Inflammatory macrophage (primary cell): ENCODE measurements at regions not wholly inside any gene's neighbourhood (a gene's known extent, or its start where the extent isn't known, plus 50 kb on each side); places are given as distances from the start of the nearest gene placed in this dataset.
A peak's percentile ranks its signal among the peaks of the same experiment; 100 is the strongest.

Experiments
- DNase-seq, 2 donors: peaks; one replicate each; pipeline ENCODE4 v3.0.0-alpha.2; 2020 to 2022

DNA sequence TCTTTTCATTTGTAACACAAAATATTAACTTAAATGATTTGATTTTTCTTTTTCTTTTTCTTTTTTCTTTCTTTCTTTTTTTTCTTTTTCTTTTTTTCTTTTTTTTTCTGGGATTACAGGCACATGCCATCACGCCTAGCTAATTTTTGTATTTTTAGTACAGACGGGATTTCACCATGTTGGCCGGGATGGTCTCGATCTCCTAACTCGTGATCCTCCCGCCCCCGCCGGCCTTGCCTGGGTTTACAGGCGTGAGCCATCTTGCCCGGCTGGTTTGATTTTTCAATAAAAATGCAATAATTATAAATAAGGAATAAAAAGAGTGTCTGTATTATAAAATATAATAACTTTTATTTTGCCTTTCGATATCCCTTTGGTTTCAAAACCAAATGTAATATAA, 146.7 kb upstream of the RGS18 start:
- no peak for DNase-seq

DNA sequence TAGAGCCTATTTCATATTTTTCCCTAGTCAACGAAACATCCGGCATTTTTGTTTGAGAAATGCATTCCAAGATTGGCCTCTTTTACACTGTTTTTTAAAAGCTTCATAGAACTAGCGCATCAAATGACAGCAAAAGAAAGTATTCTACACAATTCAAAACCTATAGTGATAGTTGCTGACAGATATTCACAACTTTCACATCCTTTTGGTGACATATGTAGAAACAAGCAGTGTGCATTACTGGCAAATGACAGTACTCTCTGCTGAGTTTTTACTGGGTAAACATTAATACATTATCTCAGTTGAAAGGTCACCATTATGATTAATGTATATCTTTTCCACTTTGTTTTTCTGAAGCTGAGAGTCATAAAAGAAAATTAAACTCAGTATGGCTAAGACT, 135.4 kb upstream of the RGS18 start:
- no peak for DNase-seq

DNA sequence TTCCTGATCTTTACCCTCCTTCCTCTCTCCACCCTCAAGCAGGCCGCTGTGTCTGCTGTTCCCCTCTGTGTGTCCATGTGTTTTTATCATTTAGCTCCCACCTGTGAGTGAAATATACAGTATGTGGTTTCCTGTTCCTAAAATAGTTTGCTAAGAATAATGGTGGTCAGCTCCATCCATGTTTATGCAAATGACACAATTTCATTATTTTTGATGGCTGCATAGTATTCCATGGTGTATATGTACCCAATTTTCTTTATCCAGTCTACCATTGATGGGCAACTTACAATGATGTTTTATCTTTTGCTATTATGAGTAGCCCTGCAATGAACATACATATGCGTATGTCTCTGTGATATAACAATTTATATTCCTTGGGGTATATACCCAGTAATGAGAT, 133.4 kb upstream of the RGS18 start:
- no peak for DNase-seq

DNA sequence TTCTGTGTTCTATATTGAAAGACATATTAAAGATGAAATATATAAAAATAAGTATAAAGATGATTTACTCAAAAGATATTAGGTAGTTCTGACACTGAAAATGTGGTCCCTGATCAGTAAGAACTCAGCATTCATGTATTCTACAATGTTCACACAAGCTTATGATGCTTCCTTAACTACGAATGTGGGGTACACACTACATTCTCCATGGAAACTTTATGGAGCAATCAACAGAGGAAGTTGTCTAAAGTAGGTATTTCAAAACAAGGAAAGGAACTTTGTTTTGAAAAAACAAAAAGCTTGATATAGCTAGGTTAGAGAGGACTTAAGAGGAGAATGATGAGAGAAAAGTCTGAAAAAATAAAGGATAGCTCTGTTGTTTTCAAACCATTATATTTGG, 119.7 kb upstream of the RGS18 start:
- peak; percentile 39 to 80 for DNase-seq

DNA sequence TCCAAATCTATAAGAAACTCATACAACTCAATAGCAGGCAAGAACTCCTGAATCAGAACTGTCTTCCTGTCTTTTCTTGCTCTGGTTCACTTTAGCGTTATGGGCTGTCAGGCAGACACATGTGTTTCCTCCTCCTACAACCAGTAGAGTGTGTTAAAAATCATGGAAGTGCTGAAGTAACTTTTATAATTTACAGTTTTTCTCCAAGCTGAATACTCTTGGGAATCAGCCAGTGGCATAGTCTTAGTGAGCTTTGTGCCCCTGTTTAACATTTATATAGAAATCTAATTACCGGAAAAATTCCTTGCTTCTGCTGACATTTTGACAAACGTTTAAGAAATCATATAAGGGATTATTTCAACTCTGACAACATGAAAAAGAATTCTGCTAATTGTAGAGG, 113.1 kb upstream of the RGS18 start:
- no peak for DNase-seq

DNA sequence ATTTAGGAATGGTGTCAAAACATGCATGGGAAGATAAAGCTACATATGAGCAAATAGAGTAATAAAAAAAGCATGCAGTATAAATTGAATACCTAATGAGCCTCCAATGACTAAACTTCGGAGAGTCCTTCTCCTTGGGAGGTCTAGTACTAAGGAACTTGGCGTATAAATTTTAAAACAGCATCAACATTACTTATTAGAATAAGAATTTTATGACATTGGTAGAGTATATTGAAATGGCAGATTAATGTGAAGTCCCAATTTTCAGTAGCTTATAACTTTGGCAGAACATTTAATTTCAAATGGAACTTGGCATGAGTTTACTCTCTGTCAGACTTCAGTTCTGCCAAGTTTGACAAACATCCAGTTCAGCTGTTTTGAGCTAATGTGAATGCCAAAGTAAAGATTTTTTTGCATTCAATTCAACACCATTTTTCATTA, 104.7 kb upstream of the RGS18 start:
- DNase-seq = no peak

DNA sequence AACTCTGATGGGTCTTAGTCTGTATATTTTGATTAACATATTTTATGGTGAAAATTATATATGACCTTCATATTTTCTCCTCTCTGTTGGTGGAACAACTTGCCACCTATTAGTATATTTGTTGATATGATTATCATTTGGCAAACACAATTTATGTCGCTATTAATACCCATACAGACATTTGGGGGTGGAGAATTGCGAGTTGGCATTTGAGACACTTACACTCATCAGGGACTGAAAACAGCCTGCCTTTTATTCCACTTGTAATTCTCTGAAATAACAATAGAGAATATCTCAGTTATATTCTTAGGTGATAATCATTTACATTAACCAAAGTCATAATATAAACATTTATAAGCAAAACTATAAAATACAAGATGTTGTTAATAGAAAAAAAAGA, 100.5 kb upstream of the RGS18 start:
- DNase-seq = no peak

DNA sequence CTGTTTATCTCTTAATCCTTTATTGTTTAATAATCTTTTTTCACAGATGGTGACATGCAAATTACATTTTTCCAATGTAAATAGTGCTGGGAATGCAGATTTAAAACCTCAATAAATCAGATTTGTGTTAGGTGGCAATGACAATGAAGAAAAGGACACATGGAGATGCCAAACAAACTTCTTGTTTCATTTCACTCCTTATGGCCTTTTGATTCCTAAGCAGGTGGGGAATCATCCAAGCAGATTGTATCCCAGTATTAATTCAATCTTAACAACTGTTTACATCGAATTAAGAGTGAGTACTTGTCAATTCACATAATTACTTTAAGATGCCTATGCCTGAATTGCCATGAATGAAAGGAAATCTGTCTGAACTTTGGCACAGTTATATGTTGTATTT, 98.9 kb upstream of the RGS18 start:
- no peak for DNase-seq

DNA sequence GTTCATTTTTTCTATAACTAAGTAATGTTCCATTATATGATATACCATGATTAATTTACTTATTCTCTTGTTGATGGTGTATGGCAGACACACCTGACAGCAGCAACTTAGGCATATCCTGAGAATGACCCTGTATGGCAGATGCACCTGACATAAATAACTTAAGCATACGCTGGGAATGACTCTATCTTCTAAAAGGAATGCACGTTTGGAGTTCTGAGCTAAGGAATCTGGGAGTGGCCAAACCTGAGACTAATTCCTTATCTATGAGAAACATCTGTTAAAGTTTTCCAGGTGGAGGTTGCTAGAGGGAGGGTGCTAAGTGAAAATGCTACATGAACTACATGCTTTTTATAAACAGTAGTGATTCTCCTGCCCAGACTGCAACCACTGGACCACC, 96.7 kb upstream of the RGS18 start:
- no peak for DNase-seq

DNA sequence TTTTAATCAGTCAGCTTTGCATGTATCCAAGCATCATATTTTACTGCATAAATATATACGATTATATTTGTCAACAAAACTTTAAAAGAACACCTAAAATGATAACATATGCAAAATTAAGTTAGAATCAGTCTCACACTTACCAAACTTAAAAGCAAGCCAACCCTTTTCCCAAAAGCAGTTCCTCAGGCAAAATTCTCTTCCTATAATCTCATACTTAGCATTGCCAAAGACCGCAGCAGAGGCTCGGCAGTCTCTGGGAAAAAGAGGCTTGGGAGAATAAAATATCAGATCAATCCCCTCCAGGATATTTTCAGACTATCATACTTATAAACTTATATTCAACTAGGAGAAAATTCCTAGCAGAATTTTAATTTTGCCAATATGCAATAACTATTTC, 93.2 kb upstream of the RGS18 start:
- no peak for DNase-seq

DNA sequence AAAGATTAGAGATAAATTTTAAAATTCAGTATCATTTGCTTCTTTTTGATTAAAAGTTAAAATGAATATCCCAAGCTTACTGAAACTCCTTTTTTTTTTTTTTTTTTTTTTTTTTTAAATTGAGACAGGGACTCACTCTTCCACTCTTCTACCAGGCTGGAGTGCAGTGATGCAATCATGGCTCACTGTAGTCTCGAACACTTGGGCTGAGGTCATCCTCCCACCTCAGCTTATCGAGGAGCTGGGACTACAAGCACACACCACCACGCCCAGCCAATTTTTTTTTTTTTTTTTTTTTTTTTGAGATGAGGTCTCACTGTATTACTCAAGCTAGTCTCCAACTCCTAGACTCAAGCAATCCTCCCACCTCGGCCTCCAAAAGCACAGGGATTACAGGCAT, 92.1 kb upstream of the RGS18 start:
- no peak for DNase-seq

DNA sequence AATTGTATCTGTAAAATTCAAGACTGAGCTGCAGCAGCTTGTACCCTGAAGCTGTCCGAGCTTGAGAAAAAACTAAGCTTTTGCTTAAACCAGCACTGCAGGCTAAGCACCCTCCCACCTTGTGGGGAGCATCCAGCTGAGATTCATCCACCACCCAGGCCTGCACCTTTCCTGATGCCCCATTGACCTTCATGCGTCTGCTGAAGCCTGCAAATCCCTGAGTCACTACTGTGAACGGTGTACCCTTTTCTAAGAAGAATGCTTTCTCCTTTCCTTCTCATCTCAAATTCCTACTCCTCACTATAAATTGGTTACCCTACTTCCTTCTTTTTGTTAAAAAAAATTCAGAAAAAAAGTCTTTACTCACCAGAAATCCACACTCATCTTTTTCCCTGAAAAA, 90.9 kb upstream of the RGS18 start:
- DNase-seq = no peak

DNA sequence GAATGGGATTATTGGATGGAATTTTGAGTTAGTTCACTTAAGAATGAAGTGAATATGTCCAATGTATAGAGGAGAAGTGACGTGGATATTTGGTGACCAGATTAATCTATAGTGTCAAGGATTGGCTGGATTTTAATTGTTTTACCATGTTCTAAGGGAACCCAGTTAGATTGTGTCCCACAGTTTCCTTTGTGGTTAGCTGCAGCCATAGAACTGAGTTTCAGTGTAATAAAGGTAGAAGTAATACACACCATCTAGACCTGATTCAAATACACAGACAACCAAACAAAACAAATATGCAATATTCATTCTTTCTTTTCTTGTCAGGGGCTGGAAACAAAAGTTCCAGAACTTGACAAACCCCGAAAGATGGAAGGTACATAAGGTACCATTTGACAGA, 88.0 kb upstream of the RGS18 start:
- DNase-seq = no peak

DNA sequence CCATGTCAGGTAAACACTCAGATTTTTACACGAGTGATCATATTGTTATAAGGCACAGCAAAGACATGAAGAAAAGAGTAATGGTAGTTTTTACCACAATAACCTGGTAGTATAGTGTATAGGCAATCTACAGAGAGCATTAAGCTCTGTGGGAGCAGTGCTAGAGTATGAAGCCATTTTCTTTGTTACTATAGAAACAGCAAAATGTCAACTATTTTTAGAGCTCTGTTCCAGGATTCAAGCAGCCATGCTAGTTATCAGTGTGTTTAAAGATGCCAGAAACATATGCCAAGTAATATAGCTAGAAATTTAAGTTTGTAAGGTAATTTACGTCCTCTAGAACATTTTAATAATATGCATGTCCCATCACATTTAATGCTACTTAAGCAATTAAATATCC, 77.6 kb upstream of the RGS18 start:
- no peak for DNase-seq

DNA sequence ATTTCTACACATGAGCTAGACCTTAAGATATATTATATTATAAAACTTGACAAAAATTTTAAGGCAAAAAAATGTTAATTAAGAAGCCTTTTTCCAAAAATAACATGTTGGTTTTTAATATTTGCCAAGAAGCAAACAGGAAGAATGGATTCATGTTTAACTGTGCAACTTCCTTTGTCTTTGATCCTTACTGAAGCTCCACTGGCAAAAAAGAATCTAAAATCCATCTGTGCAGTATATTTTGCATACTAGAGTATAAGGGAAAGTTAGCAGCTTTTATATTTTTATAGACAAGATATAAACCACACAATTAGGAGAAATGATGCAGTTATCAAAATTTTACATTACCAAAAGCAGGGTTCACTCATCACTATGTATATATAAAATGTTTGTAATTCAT, 76.9 kb upstream of the RGS18 start:
- no peak for DNase-seq

DNA sequence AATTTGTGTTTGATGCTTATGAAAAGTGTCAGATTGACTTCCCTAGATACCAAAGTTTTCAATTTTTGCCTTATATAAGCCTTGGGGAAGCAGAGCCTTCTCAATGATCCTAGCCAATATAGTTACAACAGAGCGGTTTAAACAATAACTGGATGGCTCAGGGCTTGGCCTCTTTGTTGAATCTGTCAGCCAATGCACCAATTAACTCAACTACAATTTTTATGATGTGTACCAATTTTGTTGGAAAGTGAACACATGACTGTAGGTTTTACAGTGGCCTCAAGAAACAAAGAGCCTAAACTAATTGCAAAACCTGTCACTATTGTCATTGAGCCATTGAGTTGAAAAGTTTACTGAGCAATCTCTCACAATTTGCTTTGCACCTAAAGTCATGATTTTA, 71.6 kb upstream of the RGS18 start:
- no peak for DNase-seq

DNA sequence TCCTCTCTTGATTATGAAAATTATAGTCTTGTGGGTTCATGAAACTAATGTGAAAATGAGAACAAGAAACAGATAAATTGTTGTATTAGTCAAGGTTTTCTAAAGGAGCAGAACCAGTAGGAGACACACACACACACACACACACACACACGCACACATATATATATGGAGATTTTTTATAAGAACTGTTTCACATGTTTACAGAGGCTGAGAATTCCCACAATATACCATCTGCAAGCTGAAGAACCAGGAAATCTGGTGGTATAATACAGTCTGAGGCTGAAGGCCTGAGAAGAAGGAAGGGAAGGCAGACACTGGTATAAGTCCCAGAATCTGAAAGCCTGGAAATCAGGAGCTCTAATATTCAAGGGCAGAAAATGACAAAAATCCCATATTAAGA, 70.9 kb upstream of the RGS18 start:
- DNase-seq = no peak

DNA sequence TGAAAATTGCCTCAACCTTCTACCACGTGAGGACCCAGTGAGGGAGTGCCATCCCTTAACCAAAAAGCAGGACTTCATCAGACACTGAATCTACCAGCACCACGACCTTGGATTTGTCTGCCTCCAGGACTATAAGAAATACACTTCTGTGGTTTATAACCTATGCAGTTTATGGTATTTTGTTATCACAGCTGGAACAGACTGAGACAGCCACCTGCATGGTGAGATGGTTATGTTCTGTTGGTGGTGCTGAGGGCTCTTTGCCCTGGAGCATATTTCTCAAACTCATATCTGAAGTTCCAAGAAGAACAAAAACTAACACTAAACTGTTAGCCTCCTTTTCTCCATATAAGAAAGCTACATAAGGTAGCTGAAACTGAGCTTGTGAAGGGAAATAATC, 69.8 kb upstream of the RGS18 start:
- no peak for DNase-seq

DNA sequence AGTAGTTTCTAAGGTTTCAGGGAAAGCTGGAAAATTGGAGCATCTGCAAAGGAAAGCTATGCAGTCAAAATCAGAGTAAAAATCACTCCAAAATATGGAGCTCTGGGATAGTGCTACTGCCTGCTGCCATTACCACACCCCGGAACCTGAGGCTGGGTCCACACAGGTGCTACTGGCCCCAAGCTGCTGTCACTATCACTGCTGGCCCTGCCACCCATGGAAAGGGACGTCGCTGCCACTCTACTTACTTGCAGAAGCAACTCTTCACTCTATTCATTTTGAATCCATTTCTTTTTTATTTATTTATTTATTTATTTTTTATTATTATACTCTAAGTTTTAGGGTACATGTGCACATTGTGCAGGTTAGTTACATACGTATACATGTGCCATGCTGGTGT, 60.3 kb upstream of the RGS18 start:
- no peak for DNase-seq

DNA sequence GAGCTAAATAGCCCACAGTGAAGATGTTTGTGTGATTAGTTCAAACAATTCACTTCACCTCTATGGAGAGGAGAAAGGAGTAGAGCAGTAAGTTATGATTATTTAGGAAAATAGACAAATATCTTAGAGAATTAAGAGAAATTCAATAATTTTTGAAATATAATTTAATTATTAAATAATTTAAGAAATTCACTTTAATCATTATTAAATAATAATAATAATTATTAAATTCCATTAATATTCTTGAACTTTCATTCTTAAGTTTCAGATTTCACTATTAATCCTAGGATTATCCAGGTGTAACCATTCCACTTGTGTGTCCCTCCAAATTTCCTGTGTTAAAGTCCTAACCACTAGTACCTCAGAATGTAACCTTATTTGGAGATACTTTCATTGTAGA, 58.9 kb upstream of the RGS18 start:
- DNase-seq = no peak

DNA sequence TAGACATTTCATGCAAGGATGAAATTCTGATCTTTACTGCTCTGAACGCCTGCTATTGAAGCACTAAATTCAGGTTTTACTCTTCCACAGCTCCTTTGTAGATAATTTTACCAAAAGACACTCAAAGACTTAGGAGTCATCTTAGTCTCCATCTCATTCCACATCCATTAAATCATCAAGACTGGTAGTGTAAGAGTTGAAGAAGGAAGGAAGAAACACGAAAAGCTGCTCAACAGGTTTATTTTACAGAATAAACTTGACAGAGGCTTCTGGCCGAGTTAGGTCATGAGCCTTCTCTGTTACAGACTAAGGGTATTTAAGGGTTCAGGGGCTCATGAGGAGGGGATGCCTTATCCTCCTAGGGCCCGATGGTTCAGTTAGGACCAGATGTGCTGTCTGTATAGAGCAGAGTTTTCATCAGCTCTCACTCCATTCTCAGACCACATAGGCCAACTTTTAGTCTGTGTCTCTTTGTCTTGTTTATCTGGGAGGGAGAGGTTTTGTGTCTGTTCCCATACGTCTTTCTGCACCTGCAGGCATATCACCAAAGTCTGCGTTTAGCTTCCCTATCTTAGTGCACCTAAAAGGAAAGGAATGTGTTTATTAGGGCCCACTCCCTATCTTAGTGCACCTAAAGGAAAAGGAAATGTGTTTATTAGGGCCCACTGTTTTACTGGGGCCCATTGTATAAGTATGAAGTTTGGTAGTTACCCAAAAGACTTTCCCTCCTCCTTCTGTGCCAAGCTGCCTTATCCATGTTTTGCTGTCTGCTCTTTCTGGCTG, 57.4 kb upstream of the RGS18 start:
- no peak for DNase-seq

DNA sequence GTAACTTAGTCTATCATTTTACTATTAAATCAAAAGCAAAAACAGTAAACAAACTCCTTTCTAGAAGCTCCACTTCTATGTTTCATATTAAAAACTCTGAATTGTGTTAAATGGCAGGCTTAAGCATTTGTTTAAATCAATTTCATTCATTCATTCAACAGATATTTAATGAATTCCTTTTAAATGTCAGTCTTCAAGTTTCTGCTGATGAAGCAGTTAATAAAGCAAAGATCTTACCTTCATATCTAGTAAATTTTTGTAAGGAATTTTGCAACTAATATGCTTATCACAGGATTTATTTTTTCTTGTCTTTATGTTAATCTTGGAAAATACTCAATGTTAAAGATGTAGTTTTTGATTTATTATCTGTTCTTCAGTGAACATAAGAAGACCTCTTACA, 54.1 kb upstream of the RGS18 start:
- no peak for DNase-seq

DNA sequence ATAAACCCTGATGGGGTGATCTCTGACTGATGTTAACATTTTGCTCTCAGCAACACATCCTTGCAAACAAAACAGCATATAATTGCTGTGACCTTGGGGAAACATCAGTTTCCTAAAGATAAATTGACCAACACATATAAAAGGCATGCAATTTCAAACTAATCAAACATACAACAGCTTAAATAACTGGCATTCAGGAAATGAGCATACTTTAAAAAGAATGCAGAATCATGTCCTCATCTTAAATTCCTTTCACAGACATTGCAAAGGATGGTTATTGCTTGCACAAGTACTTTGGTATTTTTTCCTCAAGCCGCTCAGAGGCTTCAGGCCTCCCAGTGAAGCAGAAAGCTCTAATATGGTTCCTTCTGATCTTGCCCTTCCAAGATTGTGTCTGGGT, 53.4 kb upstream of the RGS18 start:
- no peak for DNase-seq

DNA sequence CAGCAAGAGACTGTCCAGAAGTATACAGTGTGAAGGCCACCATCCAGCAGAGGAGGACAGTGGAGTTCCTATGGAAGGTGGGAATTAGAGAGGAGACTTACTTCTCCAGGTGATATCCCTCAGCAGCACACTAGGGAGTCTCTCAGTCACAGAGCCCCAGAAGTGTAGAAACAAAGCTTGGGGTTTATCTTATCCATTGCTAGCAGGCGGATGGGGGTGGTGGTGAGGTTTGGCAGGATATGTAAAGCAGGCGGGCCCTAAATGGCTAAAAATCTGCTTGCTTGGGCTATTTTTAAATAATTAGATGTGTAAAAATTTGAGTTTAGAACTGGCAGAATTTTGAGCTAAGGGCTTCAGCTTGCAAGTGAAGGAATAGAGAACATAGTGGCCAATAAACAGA, 50.1 kb upstream of the RGS18 start:
- DNase-seq = no peak
